Kidney (tissue), 13 donors: ENCODE measurements at regions not wholly inside any gene's neighbourhood (a gene's known extent, or its start where the extent isn't known, plus 50 kb on each side); places are given as distances from the start of the nearest gene placed in this dataset.

Experiments
- DNase-seq, 5 donors: peaks; one replicate each; pipeline ENCODE4 v3.0.0-alpha.2; 2013 to 2020
- FAIRE-seq: peaks from 2 replicates; lab custom pipeline; 2012; peaks lifted over from hg19 to GRCh38; lab: Jason Lieb, UNC
- H3K27ac ChIP-seq, 2 donors: one replicate each; pipeline ENCODE4 v1.7.0; 2013; ENCODE audit warnings: low read depth in 2 of 2, low read length in 2 of 2, inconsistent platforms in 1 of 2
- H3K27me3 ChIP-seq: one replicate; pipeline ENCODE4 v1.7.1; 2013; ENCODE audit warnings: low read length, inconsistent platforms; ENCODE audit not compliant: control insufficient read depth, insufficient read depth
- H3K36me3 ChIP-seq, 3 donors: one replicate each; pipeline versions ENCODE4 v1.7.0 to v1.7.1; 2013; ENCODE audit warnings: low read length in 3 of 3, control low read depth in 1 of 3, inconsistent platforms in 1 of 3; ENCODE audit not compliant: insufficient read depth in 3 of 3, control insufficient read depth in 2 of 3
- H3K4me1 ChIP-seq, 3 donors: one replicate each; pipeline versions ENCODE4 v1.7.0 to v1.7.1; 2013; ENCODE audit warnings: low read length in 3 of 3, inconsistent platforms in 1 of 3, low read depth in 1 of 3; ENCODE audit not compliant: control insufficient read depth in 2 of 3, insufficient read depth in 2 of 3
- H3K4me3 ChIP-seq, 3 donors: one replicate each; pipeline versions ENCODE4 v1.7.0 to v1.8.1; 2013; ENCODE audit warnings: low read length in 3 of 3, control low read depth in 1 of 3, inconsistent platforms in 1 of 3
- H3K9ac ChIP-seq, 3 donors: one replicate each; pipeline versions ENCODE4 v1.7.0 to v1.7.1; 2013; ENCODE audit warnings: low read length in 3 of 3, control low read depth in 1 of 3, inconsistent platforms in 1 of 3
- H3K9me3 ChIP-seq, 3 donors: one replicate each; pipeline versions ENCODE4 v1.7.0 to v1.7.1; 2013; ENCODE audit warnings: low read length in 3 of 3, control low read depth in 1 of 3, inconsistent platforms in 1 of 3; ENCODE audit not compliant: control insufficient read depth in 2 of 3, insufficient read depth in 1 of 3
- intact Hi-C: fragments of 100-400 bp; cut with DNase I; formaldehyde crosslinking; loops from one replicate; pipeline ENCODE4 v1.11.1; 2022
- TF ChIP-seq, protein P1 (sequence below): IDR thresholded peaks from 3 replicates; pipeline ENCODE4 v1.5.1; 2012; ENCODE audit warnings: mild to moderate bottlenecking, moderate library complexity, borderline replicate concordance; ENCODE audit not compliant: insufficient read depth; ENCODE audit errors: extremely low read depth
- donor health status: control.
- donor health status: control.
- donor health status: control.
- donor health status: control.
- donor health status: control.
- donor health status: DM: yes; HTN: yes; CAD: no.
- donor health status: Normal renal cell carcinoma (clear cell type).

DNA sequence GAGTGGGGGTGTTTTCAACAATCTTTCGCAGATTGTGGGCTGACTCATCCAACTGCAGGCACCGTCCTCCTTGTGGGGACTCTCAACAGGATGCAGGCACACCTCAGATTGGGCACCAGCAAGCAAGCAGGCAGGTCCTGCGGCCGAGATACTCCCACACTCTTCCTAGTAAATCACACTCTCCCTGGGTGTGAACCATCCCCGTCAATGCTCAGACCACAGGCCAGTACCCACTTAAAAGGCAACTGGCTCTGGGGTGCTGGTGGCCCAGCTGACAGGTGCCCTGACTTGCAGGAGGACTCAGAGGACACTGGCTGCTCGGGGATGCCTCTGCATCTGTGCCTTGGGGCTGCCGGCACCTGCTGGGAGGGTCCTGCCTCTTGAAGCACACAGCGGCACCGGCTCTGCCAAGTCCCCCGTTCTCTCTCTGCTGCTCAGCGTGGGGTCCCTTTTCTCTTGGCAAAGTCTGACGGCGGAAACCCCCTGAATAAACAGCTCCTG, 282.5 kb downstream of the CTTN start:
- DNase-seq (peak in 1 of 5 donors; percentile 37), FAIRE-seq (no peak)
- TF ChIP-seq, protein P1, sequence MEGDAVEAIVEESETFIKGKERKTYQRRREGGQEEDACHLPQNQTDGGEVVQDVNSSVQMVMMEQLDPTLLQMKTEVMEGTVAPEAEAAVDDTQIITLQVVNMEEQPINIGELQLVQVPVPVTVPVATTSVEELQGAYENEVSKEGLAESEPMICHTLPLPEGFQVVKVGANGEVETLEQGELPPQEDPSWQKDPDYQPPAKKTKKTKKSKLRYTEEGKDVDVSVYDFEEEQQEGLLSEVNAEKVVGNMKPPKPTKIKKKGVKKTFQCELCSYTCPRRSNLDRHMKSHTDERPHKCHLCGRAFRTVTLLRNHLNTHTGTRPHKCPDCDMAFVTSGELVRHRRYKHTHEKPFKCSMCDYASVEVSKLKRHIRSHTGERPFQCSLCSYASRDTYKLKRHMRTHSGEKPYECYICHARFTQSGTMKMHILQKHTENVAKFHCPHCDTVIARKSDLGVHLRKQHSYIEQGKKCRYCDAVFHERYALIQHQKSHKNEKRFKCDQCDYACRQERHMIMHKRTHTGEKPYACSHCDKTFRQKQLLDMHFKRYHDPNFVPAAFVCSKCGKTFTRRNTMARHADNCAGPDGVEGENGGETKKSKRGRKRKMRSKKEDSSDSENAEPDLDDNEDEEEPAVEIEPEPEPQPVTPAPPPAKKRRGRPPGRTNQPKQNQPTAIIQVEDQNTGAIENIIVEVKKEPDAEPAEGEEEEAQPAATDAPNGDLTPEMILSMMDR: no peak

DNA sequence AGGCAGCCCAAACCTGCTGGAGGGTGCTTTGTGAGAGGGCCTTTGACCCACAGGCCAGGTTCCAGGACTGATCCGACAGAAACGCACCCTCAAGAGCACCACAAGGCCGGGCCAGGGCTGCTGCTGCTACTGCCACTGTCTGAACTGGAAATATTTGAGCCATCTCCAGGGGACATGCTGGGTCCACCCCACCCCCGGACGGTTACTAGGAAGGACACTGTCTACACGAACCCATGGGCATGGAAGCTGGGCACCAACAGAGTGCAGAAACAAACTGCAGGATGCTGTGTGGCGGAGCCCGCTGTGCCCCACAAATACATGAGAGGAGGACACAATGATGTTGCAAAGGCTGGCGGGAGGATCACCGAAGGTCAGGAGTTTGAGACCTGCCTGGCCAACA, 283.7 kb downstream of the CTTN start:
- Histone ChIP-seq H3K27ac (no peak overlapping the region), H3K4me3 (no peak overlapping the region), H3K27me3 (no peaks in the 10 kb centered on the region), H3K4me1 (no peaks in the 10 kb centered on the region), H3K9me3 (no peaks in the 10 kb centered on the region), H3K9ac (no peak overlapping the region), H3K36me3 (no peaks in the 10 kb centered on the region)
- TF ChIP-seq, protein P1: no peak
- DNase-seq: peak in 1 of 5 donors; percentile 57
- FAIRE-seq: no peak
- intact Hi-C loops: no loop called here

More for the DNA sequence above, 282.5 kb downstream of the CTTN start:
- H3K4me1 ChIP-seq: no peaks in the 10 kb centered on the region
- no peak overlapping the region for H3K4me3 ChIP-seq
- H3K9me3 ChIP-seq: no peaks in the 10 kb centered on the region
- H3K27ac ChIP-seq: no peak overlapping the region
- no peaks in the 10 kb centered on the region for H3K36me3 ChIP-seq
- no peak overlapping the region for H3K9ac ChIP-seq
- intact Hi-C loops: no loop called here
- H3K27me3 ChIP-seq: no peaks in the 10 kb centered on the region

DNA sequence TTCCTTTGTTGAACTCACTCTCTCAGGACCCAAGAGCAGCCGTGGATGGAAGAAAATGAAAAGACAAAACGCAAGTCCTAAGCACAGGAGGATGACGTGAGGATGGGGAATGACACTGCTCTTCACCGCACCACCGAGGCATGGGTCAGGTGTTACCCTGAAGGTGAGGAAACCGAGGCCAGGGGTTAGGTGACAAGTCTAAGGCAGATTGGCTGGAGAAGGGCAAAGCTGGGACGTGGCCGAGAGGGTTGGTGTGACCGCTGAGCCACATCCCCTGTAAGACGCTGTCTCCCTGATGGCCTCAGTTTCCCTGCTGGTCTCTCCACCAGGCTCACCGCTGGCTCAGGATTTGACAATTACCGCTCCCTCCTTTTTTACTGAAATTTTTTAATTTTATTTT, 284.4 kb downstream of the CTTN start:
- Histone ChIP-seq H3K27me3 (no peaks in the 10 kb centered on the region), H3K36me3 (no peaks in the 10 kb centered on the region), H3K4me3 (no peak overlapping the region), H3K27ac (no peak overlapping the region), H3K9ac (no peak overlapping the region), H3K9me3 (no peaks in the 10 kb centered on the region), H3K4me1 (no peaks in the 10 kb centered on the region)
- intact Hi-C loops: no loop called here
- peak in 1 of 5 donors; percentile 44 for DNase-seq
- TF ChIP-seq, protein P1: no peak
- no peak for FAIRE-seq

- H3K9me3 ChIP-seq: no peaks in the 10 kb centered on the region
- no peaks in the 10 kb centered on the region for H3K4me1 ChIP-seq
- H3K36me3 ChIP-seq: no peaks in the 10 kb centered on the region
- no peaks in the 10 kb centered on the region for H3K27me3 ChIP-seq
- no peak overlapping the region for H3K9ac ChIP-seq
- peak in 1 of 5 donors; percentile 56 for DNase-seq
- intact Hi-C loops: no loop called here
- H3K27ac ChIP-seq: no peak overlapping the region
- no peak for FAIRE-seq
- no peak overlapping the region for H3K4me3 ChIP-seq
- TF ChIP-seq, protein P1: no peak
Observed at GRCh38 chr11:70687716-70688115, 289.4 kb downstream of the CTTN start.
